IPS DF 6.9 (cell line): ENCODE measurements at regions not wholly inside any gene's neighbourhood (a gene's known extent, or its start where the extent isn't known, plus 50 kb on each side); places are given as distances from the start of the nearest gene placed in this dataset.

Experiments used
- DNase-seq: peaks from one replicate; pipeline ENCODE4 v3.0.0-alpha.2; 2013; ENCODE audit warnings: low read depth, low spot score
- H3K27ac ChIP-seq: one replicate; pipeline ENCODE4 v1.5.1; 2013; ENCODE audit warnings: low read length, control low read depth
- H3K27me3 ChIP-seq: 2 replicates; pipeline ENCODE4 v1.6.1; 2013; ENCODE audit warnings: mild to moderate bottlenecking, low read length; ENCODE audit not compliant: control insufficient read depth, insufficient read depth
- H3K36me3 ChIP-seq: 2 replicates; pipeline ENCODE4 v1.6.1; 2013; ENCODE audit warnings: low read length; ENCODE audit not compliant: control insufficient read depth, insufficient read depth
- H3K4me1 ChIP-seq: 2 replicates; pipeline ENCODE4 v1.6.1; 2013; ENCODE audit warnings: low read length; ENCODE audit not compliant: control insufficient read depth, insufficient read depth
- H3K4me3 ChIP-seq: 2 replicates; pipeline ENCODE4 v1.5.1; 2013; ENCODE audit warnings: mild to moderate bottlenecking, low read length
- H3K9me3 ChIP-seq: 2 replicates; pipeline ENCODE4 v1.6.1; 2013; ENCODE audit warnings: low read length, inconsistent platforms; ENCODE audit not compliant: control insufficient read depth, insufficient read depth
- WGBS: extraction: QIAGEN DNeasy Blood & Tissue Kit; methylation state at CpG from one replicate; pipeline ENCODE4 v1.1.7; 2013; ENCODE audit warnings: mixed read lengths, missing lambda C conversion rate; ENCODE audit not compliant: insufficient read length, insufficient coverage; 5-methylcytosine and 5-hydroxymethylcytosine counted together

DNA sequence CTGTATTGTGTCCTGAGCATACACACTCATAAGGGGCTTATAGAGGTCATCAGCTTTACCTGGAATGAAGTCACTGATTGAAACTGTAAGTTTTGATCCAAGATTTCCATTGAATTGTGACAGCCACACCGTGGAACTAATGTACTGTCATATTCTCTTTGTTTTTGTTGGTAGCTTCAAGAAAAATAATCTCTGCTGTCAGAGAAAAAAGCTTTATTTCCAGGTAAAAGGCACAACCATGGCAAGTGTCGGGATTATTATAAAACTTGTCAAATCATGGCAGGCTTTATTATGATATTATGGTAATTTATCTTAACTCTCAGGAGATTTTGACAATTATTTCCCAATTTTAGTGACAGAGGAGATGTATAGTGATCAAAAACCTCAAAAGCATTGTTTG is 191.2 kb downstream of the FAM170A start:
- Histone ChIP-seq H3K9me3 (no peaks in the 10 kb centered on the region), H3K4me3 (no peak overlapping the region), H3K27me3 (no peaks in the 10 kb centered on the region), H3K36me3 (no peaks in the 10 kb centered on the region), H3K27ac (no peak overlapping the region), H3K4me1 (no peaks in the 10 kb centered on the region)
- no CpG with 5 or more reads among the region's 2 CpGs for WGBS
- no peak for DNase-seq

DNA sequence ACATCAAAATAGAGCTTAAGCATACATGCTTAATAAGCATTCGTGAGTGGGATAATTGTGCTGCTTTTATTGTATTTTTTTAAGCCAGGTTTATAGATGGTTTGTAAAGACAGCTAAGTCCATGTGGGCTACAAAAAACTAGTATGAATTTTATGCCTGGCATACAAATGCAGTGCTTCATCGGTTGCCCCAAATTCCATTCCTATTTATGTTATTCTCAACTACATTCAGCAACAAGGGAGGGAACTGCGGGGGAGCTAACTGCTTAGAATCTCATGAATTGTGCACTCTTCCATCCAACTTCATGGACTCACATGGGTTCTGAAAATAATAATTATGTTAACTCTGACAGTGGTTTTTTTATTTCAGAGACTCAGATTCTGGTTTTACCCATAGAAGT is 199.2 kb downstream of the FAM170A start:
- Histone ChIP-seq H3K9me3 (no peaks in the 10 kb centered on the region), H3K4me3 (no peak overlapping the region), H3K27ac (no peak overlapping the region), H3K27me3 (no peaks in the 10 kb centered on the region), H3K36me3 (no peaks in the 10 kb centered on the region), H3K4me1 (no peaks in the 10 kb centered on the region; the same call in 1 of the 2 replicates)
- no CpG with 5 or more reads among the region's 3 CpGs for WGBS
- DNase-seq: no peak

GRCh38 chr5:119829341-119829740 is 200.0 kb downstream of the FAM170A start:
- H3K27ac ChIP-seq: no peak overlapping the region
- DNase-seq: no peak
- no peaks in the 10 kb centered on the region; the same call in 1 of the 2 replicates for H3K4me1 ChIP-seq
- no peaks in the 10 kb centered on the region for H3K27me3 ChIP-seq
- H3K36me3 ChIP-seq: no peaks in the 10 kb centered on the region
- H3K9me3 ChIP-seq: no peaks in the 10 kb centered on the region
- H3K4me3 ChIP-seq: no peak overlapping the region

DNA sequence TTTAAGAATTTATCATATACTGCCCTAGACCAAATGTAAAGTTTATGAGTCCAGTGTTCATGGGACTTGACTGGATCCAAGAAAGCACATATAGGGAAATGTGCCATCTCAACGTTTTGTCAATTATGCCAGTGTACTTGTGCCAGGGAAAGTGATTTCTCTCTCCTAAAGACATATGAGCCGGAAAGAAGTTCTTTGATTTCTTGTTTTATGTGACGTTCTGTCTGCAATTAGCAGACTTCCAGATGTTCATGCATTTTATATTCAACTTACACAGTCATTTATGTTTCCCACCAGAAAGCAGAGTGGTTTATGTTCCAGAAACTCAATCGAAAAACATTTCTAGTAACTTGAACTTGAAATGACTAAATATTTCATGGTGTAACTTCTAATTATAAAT is 203.8 kb downstream of the FAM170A start:
- no peaks in the 10 kb centered on the region for H3K36me3 ChIP-seq
- H3K27ac ChIP-seq: no peak overlapping the region
- no peak overlapping the region for H3K4me3 ChIP-seq
- no CpG with 5 or more reads among the region's 4 CpGs for WGBS
- no peak for DNase-seq
- H3K4me1 ChIP-seq: no peaks in the 10 kb centered on the region; the same call in 1 of the 2 replicates
- no peaks in the 10 kb centered on the region for H3K27me3 ChIP-seq
- H3K9me3 ChIP-seq: no peaks in the 10 kb centered on the region

GRCh38 chr5:119840175-119840574 is 210.8 kb downstream of the FAM170A start:
- H3K27ac ChIP-seq: no peak overlapping the region
- no peaks in the 10 kb centered on the region for H3K9me3 ChIP-seq
- H3K36me3 ChIP-seq: no peaks in the 10 kb centered on the region
- H3K4me3 ChIP-seq: no peak overlapping the region
- DNase-seq: no peak
- H3K27me3 ChIP-seq: no peaks in the 10 kb centered on the region
- H3K4me1 ChIP-seq: no peaks in the 10 kb centered on the region

DNA sequence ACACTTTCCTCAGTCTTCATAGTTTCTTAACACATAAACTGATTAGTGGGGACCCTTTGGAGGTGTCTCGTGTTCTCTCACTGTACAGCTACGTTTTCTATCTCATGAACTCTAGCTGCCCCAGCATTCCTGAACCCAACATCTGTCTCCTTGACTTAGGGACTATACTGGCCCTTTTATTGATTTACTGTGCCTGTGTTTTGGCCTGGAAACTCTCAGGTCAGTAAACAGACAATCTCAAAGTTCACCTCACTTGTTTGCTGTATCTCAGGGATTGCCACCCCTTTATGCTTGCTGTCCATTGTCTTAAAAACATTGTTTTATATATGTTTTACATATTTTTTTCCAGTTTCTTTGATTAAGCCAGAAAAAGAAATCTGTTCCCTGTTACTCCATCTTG is 222.8 kb downstream of the FAM170A start:
- DNase-seq: no peak
- Histone ChIP-seq H3K36me3 (no peaks in the 10 kb centered on the region), H3K4me1 (no peaks in the 10 kb centered on the region), H3K9me3 (no peaks in the 10 kb centered on the region), H3K4me3 (no peak overlapping the region), H3K27ac (no peak overlapping the region), H3K27me3 (no peaks in the 10 kb centered on the region)
- WGBS: no CpG with 5 or more reads among the region's 2 CpGs

- H3K27me3 ChIP-seq: no peaks in the 10 kb centered on the region
- no peaks in the 10 kb centered on the region for H3K4me1 ChIP-seq
- no peak for DNase-seq
- H3K27ac ChIP-seq: no peak overlapping the region
- no peak overlapping the region for H3K4me3 ChIP-seq
- H3K36me3 ChIP-seq: no peaks in the 10 kb centered on the region
- no peaks in the 10 kb centered on the region for H3K9me3 ChIP-seq
Measured at GRCh38 chr5:119860463-119860862, 231.1 kb downstream of the FAM170A start.

GRCh38 chr5:119862619-119863018 is 233.3 kb downstream of the FAM170A start:
- no peak for DNase-seq
- Histone ChIP-seq H3K36me3 (no peaks in the 10 kb centered on the region), H3K9me3 (no peaks in the 10 kb centered on the region), H3K4me3 (no peak overlapping the region), H3K4me1 (no peaks in the 10 kb centered on the region), H3K27me3 (no peaks in the 10 kb centered on the region), H3K27ac (no peak overlapping the region)
- WGBS: no CpG with 5 or more reads among the region's 4 CpGs

- Histone ChIP-seq H3K9me3 (no peaks in the 10 kb centered on the region), H3K4me1 (no peaks in the 10 kb centered on the region), H3K4me3 (no peak overlapping the region), H3K27ac (no peak overlapping the region), H3K36me3 (no peaks in the 10 kb centered on the region), H3K27me3 (no peaks in the 10 kb centered on the region)
- no peak for DNase-seq
Measured at GRCh38 chr5:119864286-119864685, 234.9 kb downstream of the FAM170A start.

DNA sequence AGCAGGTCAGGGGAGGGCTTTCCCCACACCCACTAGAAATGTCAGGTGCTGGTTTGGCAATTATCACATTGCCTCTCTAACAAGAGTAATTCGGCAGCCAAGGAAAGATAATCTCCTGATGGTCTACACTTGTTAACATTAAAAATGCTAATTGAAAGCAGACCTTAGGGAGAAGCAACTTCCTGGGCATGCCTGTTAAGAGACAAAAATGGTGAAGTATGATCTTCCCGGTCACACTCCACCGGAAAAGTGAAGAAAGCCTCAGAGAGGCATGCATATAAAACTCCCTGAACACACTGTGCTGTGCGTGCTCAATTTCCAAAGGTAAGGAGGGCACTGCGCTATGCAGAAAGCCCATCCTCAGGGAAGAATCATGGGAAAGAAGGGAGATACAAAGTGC is 244.3 kb downstream of the FAM170A start:
- no peaks in the 10 kb centered on the region for H3K36me3 ChIP-seq
- H3K4me1 ChIP-seq: no peaks in the 10 kb centered on the region
- no CpG with 5 or more reads among the region's 5 CpGs for WGBS
- H3K9me3 ChIP-seq: no peaks in the 10 kb centered on the region
- H3K27ac ChIP-seq: no peak overlapping the region
- DNase-seq: no peak
- no peaks in the 10 kb centered on the region for H3K27me3 ChIP-seq
- no peak overlapping the region for H3K4me3 ChIP-seq

DNA sequence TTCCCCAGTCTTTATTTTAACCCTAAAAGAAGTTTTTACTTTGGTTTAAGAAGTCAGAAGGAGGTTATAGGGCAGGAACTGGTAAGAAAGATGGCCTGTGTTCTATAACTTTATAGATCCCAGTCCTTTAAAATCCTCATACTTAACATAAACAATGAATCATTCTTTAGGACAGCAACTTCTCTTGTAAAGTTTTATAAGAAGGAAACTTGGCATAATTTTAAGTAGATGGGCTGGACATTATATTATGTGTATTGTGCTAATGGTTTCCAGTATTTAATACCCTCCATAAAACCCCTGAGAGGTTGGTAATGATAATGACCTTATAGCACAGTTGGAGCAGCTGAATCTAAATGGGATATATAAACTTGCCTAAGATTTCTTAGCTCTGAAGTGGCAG is 247.2 kb downstream of the FAM170A start:
- no peaks in the 10 kb centered on the region for H3K4me1 ChIP-seq
- no peak for DNase-seq
- no peak overlapping the region for H3K27ac ChIP-seq
- no peak overlapping the region for H3K4me3 ChIP-seq
- H3K9me3 ChIP-seq: no peaks in the 10 kb centered on the region
- no peaks in the 10 kb centered on the region for H3K36me3 ChIP-seq
- no peaks in the 10 kb centered on the region for H3K27me3 ChIP-seq

DNA sequence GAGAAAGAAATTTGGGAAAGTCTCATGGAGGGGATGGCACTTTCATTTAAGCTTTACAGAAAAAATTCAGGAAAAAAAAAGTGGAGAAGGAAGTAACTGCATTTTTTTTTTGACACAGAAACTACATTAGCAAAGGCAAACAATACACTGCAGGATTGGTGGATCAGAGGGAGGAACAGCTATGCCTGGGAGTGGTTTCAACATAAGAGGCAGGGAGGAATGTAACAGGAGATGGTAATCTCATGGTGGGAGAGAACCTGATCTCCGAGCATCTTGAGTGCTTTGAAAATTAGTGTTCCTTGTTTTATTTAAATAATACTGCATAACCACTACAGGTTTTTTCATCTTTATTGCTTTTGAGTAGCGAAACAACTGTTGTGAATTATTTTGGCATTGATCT is 249.4 kb downstream of the FAM170A start:
- H3K27ac ChIP-seq: no peak overlapping the region
- H3K9me3 ChIP-seq: no peaks in the 10 kb centered on the region
- H3K4me3 ChIP-seq: no peak overlapping the region
- no peaks in the 10 kb centered on the region for H3K27me3 ChIP-seq
- WGBS: no CpG with 5 or more reads among the region's 2 CpGs
- DNase-seq: peak; percentile 5
- no peaks in the 10 kb centered on the region for H3K4me1 ChIP-seq
- no peaks in the 10 kb centered on the region for H3K36me3 ChIP-seq
